Umbilical cord (tissue), 1 donor: ENCODE measurements at regions not wholly inside any gene's neighbourhood (a gene's known extent, or its start where the extent isn't known, plus 50 kb on each side); places are given as distances from the start of the nearest gene placed in this dataset.
"Not testable (repeated sequence)": the region's sequence is repeated elsewhere in the genome, so short reads cannot be mapped to it uniquely, and the experiment has no call there.

ENCODE experiments used
- DNase-seq: peaks from one replicate; pipeline ENCODE4 v3.0.0-alpha.2; 2015; ENCODE audit warnings: low spot score

GRCh38 chr15:59833366-59833765 is 144.2 kb upstream of the BNIP2 start:
- DNase-seq, result no peak

GRCh38 chr15:59830873-59831272 is 141.8 kb upstream of the BNIP2 start:
- DNase-seq, result no peak

GRCh38 chr15:59830098-59830497 is 141.0 kb upstream of the BNIP2 start:
- DNase-seq, result no peak

GRCh38 chr15:59828861-59829260 is 139.7 kb upstream of the BNIP2 start:
- no peak for DNase-seq

GRCh38 chr15:59828263-59828662 is 139.1 kb upstream of the BNIP2 start:
- no peak for DNase-seq

- no peak for DNase-seq
These were observed 136.8 kb upstream of the BNIP2 start for GRCh38 chr15:59825901-59826300.

GRCh38 chr15:59821286-59821685 is 132.2 kb upstream of the BNIP2 start:
- DNase-seq, result no peak

GRCh38 chr15:59819092-59819491 is 130.0 kb upstream of the BNIP2 start:
- DNase-seq, result no peak

GRCh38 chr15:59818336-59818735 is 129.2 kb upstream of the BNIP2 start:
- no peak for DNase-seq

- DNase-seq, result no peak
These were observed 128.7 kb upstream of the BNIP2 start for GRCh38 chr15:59817834-59818233.

GRCh38 chr15:59817053-59817452 is 127.9 kb upstream of the BNIP2 start:
- no peak for DNase-seq

GRCh38 chr15:59814409-59814808 is 125.3 kb upstream of the BNIP2 start:
- no peak for DNase-seq

GRCh38 chr15:59812889-59813288 is 123.8 kb upstream of the BNIP2 start:
- no peak for DNase-seq

GRCh38 chr15:59812250-59812870 is 123.2 kb upstream of the BNIP2 start:
- DNase-seq, result peak; percentile 13

- DNase-seq, result not testable (repeated sequence)
These were observed 114.3 kb upstream of the BNIP2 start for GRCh38 chr15:59803293-59803966.

GRCh38 chr15:59801649-59802048 is 112.5 kb upstream of the BNIP2 start:
- DNase-seq, result no peak

GRCh38 chr15:59798605-59798917 is 109.4 kb upstream of the BNIP2 start:
- no peak for DNase-seq

- DNase-seq, result no peak
These were observed 108.9 kb upstream of the BNIP2 start for GRCh38 chr15:59797756-59798604.

GRCh38 chr15:59794229-59794886 is 105.2 kb upstream of the BNIP2 start:
- no peak for DNase-seq

GRCh38 chr15:59792359-59792758 is 103.2 kb upstream of the BNIP2 start:
- DNase-seq, result no peak

- DNase-seq, result no peak
These were observed 102.6 kb upstream of the BNIP2 start for GRCh38 chr15:59791755-59792154.

GRCh38 chr15:59791079-59791478 is 102.0 kb upstream of the BNIP2 start:
- no peak for DNase-seq
